Dermis blood vessel endothelial cell (primary cell): ENCODE measurements at regions not wholly inside any gene's neighbourhood (a gene's known extent, or its start where the extent isn't known, plus 50 kb on each side); places are given as distances from the start of the nearest gene placed in this dataset.

Source experiments
- DNase-seq: peaks from one replicate; pipeline ENCODE4 v3.0.0; 2010

GRCh38 chr3:116939091-116939490 lies 229.5 kb downstream of the TUSC7 start:
- no peak for DNase-seq

- DNase-seq, result no peak
Observed at GRCh38 chr3:116939550-116939949, 230.0 kb downstream of the TUSC7 start.

GRCh38 chr3:116940719-116941118 lies 231.1 kb downstream of the TUSC7 start:
- no peak for DNase-seq

GRCh38 chr3:116946376-116946775 lies 236.8 kb downstream of the TUSC7 start:
- DNase-seq, result no peak

GRCh38 chr3:116947148-116947547 lies 237.6 kb downstream of the TUSC7 start:
- DNase-seq, result no peak

- no peak for DNase-seq
Observed at GRCh38 chr3:116947809-116948208, 238.2 kb downstream of the TUSC7 start.

GRCh38 chr3:116950301-116951055 lies 240.9 kb downstream of the TUSC7 start:
- no peak for DNase-seq

- no peak for DNase-seq
Observed at GRCh38 chr3:116951610-116952009, 242.0 kb downstream of the TUSC7 start.

GRCh38 chr3:116958291-116958690 lies 248.7 kb downstream of the TUSC7 start:
- DNase-seq, result no peak

GRCh38 chr3:116961106-116961505 lies 251.5 kb downstream of the TUSC7 start:
- DNase-seq, result no peak

GRCh38 chr3:116963802-116964201 lies 254.2 kb downstream of the TUSC7 start:
- DNase-seq, result no peak

GRCh38 chr3:116966649-116967048 lies 257.1 kb downstream of the TUSC7 start:
- no peak for DNase-seq

- DNase-seq, result no peak
Observed at GRCh38 chr3:116969135-116969534, 259.6 kb downstream of the TUSC7 start.

GRCh38 chr3:116969646-116970045 lies 260.1 kb downstream of the TUSC7 start:
- DNase-seq, result no peak

- DNase-seq, result no peak
Observed at GRCh38 chr3:116971531-116971930, 262.0 kb downstream of the TUSC7 start.

GRCh38 chr3:116974702-116975101 lies 265.1 kb downstream of the TUSC7 start:
- no peak for DNase-seq

GRCh38 chr3:116977441-116977840 lies 267.9 kb downstream of the TUSC7 start:
- DNase-seq, result no peak

GRCh38 chr3:116980099-116980498 lies 270.5 kb downstream of the TUSC7 start:
- DNase-seq, result no peak

GRCh38 chr3:116981089-116981488 lies 271.5 kb downstream of the TUSC7 start:
- DNase-seq, result no peak

- DNase-seq, result no peak
Observed at GRCh38 chr3:116984301-116984700, 274.7 kb downstream of the TUSC7 start.

GRCh38 chr3:116994351-116994879 lies 284.8 kb downstream of the TUSC7 start:
- no peak for DNase-seq

- no peak for DNase-seq
Observed at GRCh38 chr3:117003501-117003900, 293.9 kb downstream of the TUSC7 start.

- no peak for DNase-seq
Observed at GRCh38 chr3:117005274-117005673, 295.7 kb downstream of the TUSC7 start.

GRCh38 chr3:117005911-117006522 lies 296.4 kb downstream of the TUSC7 start:
- no peak for DNase-seq
